ENCODE measurements at regions not wholly inside any gene's neighbourhood (a gene's known extent, or its start where the extent isn't known, plus 50 kb on each side); places are given as distances from the start of the nearest gene placed in this dataset.

DNA sequence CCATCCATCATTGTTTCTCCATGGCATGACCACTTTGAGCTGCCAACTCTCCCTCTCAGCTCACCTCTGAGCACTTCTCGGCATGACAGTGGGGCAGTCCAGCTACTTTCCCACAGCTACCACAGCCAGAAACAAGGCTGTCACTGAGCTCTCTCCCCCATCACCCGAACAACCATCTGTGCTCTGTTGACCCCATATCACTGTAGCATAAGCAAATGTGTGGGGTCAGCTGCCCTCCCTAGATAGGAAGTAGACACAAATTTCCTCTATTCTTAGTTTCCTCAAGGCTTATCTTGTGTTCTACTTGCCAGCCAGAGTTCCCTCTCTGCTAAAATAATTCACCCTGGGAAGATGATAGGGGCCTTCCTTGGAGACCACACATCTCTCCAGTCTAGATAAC is 82.6 kb upstream of the FUT8 start:
- TF ChIP-seq, protein P1, sequence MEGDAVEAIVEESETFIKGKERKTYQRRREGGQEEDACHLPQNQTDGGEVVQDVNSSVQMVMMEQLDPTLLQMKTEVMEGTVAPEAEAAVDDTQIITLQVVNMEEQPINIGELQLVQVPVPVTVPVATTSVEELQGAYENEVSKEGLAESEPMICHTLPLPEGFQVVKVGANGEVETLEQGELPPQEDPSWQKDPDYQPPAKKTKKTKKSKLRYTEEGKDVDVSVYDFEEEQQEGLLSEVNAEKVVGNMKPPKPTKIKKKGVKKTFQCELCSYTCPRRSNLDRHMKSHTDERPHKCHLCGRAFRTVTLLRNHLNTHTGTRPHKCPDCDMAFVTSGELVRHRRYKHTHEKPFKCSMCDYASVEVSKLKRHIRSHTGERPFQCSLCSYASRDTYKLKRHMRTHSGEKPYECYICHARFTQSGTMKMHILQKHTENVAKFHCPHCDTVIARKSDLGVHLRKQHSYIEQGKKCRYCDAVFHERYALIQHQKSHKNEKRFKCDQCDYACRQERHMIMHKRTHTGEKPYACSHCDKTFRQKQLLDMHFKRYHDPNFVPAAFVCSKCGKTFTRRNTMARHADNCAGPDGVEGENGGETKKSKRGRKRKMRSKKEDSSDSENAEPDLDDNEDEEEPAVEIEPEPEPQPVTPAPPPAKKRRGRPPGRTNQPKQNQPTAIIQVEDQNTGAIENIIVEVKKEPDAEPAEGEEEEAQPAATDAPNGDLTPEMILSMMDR (IDR thresholded peaks at IDR 0.05; ENCODE audit: low read depth, low read length, missing control alignments): no peak
- no peak for DNase-seq (ENCODE audit: extremely low read depth, low read depth)
- no peak overlapping the region for H3K4me3 ChIP-seq (replicated peaks; ENCODE audit: low read depth, low read length)

DNA sequence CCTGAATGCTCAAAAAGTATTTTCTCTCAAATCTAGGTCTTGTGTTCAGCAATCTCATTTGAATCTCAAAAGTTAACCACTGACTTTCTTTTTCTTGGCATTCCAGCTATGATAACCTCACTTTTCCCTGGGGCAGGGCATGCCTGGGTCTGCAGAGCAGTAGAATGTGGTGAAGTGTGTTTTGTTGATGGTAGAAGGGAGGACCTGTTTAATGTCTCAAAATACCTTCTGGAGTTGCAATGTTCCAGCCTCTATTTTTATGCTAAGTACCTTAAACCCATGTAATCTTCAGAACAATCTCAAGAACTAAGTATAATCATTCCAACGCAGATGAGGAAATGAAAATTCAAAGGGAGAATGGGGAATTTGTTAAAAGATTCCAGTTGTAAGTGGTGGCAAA is 82.1 kb upstream of the FUT8 start:
- H3K4me3 ChIP-seq (replicated peaks; ENCODE audit: low read depth, low read length): no peak overlapping the region
- DNase-seq (ENCODE audit: extremely low read depth, low read depth): no peak
- TF ChIP-seq, protein P1 (IDR thresholded peaks at IDR 0.05; ENCODE audit: low read depth, low read length, missing control alignments): no peak

DNA sequence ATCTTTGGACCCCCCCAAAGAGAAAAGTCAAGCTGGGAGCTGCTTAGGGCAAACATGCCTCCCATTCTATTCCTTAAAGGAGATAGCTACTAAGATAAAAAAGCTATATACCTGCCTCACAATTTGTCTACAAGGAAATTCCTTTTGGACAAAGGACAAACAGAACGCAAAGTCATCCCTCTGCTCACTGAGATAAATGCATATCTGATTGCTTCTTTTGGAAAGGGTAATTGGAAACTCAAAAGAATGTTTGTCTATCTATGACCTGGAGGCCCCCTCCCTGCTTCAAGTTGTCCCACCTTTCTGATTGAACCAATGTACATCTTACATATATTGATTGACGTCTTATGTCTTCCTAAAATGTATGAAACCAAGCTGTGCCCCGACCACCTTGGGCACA is 80.9 kb upstream of the FUT8 start:
- DNase-seq (ENCODE audit: extremely low read depth, low read depth): no peak
- TF ChIP-seq, protein P1 (IDR thresholded peaks at IDR 0.05; ENCODE audit: low read depth, low read length, missing control alignments): no peak
- no peak overlapping the region for H3K4me3 ChIP-seq (replicated peaks; ENCODE audit: low read depth, low read length)

DNA sequence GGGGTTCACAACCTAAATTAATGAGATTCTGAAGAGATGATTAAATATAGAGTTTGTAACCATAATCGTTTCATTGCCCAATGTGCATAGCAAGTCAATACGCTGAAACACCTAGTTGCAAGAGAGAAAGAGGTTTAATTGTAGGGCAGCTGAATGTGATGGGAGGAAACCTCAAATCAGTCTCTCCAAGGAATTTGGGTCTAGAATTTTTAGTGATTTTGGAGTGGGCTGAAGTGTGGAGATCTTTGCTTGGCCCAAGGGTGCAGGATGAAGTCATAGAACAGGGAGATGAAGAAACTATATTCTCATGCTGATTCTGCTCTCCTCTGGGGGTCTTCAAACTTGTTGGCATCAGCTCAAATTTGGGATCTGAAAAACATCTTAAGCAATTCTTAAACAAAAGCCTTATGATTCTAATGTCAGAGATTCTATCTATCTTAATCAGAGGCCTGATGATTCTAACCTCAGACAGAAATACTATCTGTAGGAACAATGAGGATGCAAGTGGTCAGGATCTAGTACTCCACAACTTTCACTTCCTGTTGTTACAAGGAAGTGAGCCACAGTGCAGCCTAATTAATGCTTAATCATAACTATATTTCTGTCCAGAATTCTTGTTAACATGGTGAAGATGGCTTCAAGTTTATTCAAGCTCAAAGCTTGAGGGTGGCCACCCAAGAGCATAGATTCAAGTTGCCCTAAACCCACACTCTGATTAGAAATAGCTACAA is 80.2 kb upstream of the FUT8 start:
- TF ChIP-seq, protein P1 (IDR thresholded peaks at IDR 0.05; ENCODE audit: low read depth, low read length, missing control alignments): no peak
- no peak for DNase-seq (ENCODE audit: extremely low read depth, low read depth)
- H3K4me3 ChIP-seq (replicated peaks; ENCODE audit: low read depth, low read length): no peak overlapping the region

DNA sequence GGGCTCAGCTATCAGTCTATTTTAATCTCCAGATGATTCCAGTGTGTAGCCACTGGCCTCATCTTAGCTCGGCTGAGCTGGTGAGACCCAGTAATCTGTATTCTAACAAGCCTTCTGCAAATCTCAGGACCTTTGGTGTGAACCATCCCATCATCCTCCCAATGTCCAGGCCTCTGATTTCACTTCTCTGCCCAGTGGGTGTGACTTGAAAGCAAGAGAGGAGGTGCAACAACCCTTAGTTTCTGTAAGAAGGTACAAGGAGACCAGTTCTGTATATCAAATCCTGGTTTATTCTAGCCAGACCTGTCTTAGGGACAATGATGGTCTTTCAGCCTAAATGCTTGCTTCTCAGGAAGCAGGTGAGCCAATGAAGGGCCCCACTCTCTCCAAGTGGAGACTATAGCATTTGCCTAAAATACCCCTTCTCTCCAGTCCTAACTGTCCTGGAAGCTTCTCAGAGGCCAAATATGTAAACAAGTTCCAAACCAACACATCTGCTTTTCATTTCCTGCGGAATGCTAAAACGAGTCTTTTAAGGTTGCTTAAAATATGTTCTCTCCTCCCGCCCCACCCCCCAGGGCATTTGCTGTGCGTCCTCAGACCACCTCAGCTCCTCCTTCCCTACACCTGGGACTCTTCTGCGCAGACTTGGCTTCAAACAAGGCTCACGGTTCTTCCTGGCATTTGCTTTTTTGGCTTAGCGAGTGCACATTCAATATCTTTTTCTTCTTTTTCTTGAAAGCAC is 78.4 kb upstream of the FUT8 start:
- TF ChIP-seq, protein P1 (IDR thresholded peaks at IDR 0.05; ENCODE audit: low read depth, low read length, missing control alignments): no peak
- H3K4me3 ChIP-seq (replicated peaks; ENCODE audit: low read depth, low read length): no peak overlapping the region
- DNase-seq (ENCODE audit: extremely low read depth, low read depth): peak; percentile 95

DNA sequence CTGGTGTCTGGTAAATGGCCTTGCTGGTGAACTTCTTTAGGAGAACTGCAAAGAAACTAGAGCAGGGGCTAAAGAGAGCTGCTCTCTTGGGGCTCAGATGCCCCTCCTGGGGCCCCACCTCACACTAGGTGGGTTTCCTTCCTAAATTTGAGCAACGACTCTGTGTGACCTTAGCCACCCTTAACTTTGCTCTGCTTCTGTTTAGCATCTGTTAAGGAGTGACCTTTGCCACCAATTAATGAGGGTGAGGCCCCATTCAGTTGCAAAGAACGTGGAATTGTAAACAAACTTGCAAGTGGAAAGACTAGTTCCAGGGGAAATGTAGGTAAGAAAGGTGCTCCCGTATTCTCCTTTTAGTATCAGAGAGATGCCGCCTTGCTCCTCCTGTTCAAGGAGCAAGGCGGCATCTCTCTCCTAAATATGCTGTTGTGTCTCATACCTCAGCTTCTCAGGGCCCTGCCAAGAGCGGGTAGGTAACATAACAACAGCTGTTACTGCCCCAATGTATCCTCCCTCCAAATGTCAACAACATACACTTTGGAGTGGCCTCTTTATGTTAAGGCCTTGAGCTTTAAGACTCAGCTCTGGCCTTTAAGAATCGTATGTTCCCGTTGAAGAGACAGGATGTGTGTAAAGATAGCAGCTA is 77.6 kb upstream of the FUT8 start:
- DNase-seq (ENCODE audit: extremely low read depth, low read depth): no peak
- H3K4me3 ChIP-seq (replicated peaks; ENCODE audit: low read depth, low read length): no peak overlapping the region
- TF ChIP-seq, protein P1 (IDR thresholded peaks at IDR 0.05; ENCODE audit: low read depth, low read length, missing control alignments): no peak

All from HFF-Myc (cell line).